Activated T-cell treated with anti-CD3 and anti-CD28 coated beads for 4 hours (primary cell): ENCODE measurements at regions not wholly inside any gene's neighbourhood (a gene's known extent, or its start where the extent isn't known, plus 50 kb on each side); places are given as distances from the start of the nearest gene placed in this dataset.
A peak's percentile ranks its signal among the peaks of the same experiment; 100 is the strongest.
"Not testable (repeated sequence)": the region's sequence is repeated elsewhere in the genome, so short reads cannot be mapped to it uniquely, and the experiment has no call there.

Experiments
- DNase-seq: peaks from one replicate; pipeline ENCODE4 v3.0.0-alpha.2; 2020

DNA sequence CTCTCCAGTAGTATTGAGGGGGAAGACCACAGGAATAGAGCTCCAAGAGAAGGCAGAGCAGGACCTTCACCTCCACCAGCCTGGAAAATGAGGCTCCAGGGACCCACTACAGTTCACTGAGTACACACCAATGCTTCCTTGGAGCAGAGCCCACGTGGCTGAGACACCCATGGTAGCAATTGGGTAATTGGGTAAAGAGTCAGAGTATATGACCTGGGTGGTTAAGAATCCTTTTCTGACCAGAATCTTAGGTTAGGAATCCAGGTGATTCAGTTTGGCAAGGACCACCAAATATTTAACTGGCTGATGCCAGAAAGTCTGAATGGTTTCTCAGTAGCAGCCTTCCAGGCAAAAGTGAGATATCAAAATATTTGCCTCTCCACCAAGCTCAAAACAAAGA lies 107.7 kb downstream of the MDH1 start:
- DNase-seq, result no peak

DNA sequence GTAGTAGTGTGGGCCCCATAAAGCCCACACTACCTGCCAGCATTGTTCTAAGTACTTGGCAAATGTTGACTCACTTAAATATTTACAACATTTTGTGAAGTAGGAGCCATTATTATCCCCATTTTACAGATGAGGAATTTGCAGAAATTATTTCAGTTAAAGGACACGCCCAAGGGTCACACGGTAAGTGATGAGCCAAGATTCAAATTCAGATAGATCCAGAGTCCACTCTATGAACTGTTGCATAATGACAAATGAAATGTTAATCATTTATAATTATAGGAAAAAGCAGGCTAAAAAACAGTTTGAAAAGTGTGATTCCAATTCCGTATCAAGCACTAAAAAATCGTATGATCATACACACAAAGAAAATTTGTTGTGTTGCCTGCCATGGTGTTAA lies 108.4 kb downstream of the MDH1 start:
- no peak for DNase-seq

DNA sequence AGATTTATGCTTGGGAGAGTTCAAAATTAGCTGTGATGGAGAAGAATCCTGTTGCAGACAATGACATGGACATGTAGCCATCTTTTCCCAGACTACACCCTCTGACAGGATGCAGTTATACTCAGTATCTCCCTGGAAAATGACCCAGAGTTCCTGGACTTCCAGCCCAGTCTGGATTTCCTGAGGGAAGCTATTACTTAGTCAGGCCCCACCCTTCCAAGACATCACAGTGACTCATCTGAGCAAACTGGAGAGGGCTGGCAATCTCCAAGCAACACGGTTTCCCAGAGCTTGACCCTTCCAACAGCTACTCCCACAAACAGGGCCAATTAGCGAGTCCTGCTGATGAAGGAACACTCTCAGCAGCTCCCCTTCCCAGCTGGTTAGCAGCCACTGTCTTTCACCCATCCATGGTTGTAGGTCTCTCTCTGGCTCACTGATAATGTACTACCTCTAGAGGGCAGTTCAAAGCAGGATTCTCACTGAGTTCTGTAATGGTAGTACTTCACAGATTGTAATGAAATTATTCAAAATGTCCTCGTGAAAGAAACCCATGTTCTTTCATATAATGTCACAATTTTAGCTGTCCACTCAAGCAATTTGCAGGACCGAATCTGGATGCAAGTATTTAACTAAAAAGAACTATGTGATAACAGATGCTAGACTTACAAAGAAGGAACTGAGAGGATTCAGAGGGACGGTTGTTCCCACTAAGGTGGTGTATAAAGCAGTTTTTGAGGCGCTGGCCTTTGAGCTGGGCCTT lies 110.2 kb downstream of the MDH1 start:
- peak; percentile 1 for DNase-seq

DNA sequence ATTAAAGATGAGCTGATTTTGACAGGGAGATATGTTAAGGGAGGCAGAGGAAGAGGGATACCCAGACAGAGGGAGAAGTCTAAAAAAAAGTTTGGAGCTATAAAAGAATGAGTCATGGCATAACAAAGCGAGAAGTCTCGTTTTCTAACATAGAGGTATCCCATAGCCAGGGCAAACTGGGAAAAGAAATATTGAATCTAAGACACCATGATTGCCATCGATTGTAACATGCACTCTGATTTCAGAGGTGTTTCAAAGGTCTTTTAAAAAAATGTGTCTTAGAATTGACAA lies 110.7 kb downstream of the MDH1 start:
- DNase-seq, result no peak

DNA sequence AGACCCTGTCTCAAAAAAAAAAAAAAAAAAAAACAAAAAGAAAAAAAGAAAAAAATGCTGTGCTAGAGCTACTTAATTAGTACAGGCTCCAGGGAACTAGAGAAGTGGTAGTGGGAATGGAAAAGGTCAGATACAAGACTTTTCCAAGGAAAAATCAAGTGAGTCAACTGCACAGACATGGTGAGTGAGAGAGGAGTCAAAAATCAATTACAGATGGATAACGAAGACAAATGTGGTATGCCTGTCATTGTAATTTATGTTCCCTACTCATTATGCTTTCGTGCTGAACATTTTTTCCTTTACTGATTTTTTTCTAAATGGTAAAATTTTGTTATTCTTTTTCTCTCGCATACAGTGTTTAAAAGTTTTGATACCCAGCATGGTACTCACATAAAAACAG lies 111.5 kb downstream of the MDH1 start:
- no peak for DNase-seq

DNA sequence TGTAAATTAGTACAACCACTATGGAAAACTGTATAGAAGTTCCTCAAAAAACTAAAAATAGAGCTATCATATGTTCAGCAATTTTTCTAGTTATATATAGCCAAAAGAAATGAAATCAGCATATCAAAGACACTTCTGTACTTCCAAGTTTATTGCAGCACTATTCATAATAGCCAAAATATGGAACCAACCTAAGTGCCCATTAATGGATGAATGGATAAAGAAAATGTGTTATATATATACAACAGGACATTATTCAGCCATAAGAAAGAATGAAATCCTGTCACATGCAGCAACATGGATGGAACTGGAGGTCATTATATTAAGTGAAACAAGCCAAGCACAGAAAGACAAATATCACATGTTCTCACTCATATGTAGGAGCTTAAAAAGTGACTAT lies 112.6 kb downstream of the MDH1 start:
- no peak for DNase-seq

DNA sequence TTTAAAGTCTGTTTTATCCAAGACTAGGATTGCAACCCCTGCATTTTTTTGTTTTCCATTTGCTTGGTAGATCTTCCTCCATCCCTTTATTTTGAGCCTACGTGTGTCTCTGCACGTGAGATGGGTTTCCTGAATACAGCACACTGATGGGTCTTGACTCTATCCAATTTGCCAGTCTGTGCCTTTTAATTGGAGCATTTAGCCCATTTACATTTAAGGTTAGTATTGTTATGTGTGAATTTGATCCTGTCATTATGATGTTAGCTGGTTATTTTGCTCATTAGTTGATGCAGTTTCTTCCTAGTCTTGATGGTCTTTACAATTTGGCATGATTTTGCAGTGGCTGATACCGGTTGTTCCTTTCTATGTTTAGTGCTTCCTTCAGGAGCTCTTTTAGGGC lies 117.3 kb downstream of the MDH1 start:
- DNase-seq, result not testable (repeated sequence)

DNA sequence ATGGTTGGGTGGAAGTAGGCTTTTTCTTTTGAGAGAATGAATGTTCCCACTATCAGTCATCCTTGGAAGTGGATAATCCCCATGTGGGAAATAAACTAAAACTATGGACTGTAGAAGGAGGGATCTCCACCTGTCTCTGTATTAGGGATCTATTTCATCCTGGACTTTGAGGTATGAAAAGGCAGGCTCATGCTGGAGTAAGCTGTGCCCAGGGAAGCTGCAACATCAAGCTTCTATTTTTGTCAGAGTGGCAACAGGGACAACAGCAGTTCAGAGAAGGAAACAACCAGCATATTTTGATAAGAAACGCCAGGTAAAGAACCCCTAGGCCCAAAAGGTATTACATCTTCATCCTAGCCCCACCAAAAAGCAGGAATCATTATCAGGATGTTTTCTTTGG lies 122.0 kb downstream of the MDH1 start:
- DNase-seq, result no peak

DNA sequence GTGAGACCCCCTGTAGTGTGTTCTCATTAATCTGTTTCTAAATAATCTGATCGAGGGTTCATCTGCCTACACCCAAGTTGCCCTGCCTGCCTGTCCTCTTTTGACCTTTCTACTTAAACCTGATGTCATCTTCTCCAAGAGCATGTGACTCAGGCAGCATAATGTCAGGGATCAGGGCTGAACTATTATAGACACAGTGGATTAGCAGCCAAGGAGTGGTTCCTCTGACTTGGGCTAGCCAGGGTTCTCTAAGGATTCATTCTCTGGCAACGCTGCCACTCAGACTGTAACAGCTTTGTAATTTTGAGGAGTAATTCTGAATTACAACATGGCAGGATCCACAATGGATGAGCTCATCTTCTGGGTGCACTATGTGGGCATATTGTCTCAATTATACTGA lies 124.0 kb downstream of the MDH1 start:
- DNase-seq, result no peak

DNA sequence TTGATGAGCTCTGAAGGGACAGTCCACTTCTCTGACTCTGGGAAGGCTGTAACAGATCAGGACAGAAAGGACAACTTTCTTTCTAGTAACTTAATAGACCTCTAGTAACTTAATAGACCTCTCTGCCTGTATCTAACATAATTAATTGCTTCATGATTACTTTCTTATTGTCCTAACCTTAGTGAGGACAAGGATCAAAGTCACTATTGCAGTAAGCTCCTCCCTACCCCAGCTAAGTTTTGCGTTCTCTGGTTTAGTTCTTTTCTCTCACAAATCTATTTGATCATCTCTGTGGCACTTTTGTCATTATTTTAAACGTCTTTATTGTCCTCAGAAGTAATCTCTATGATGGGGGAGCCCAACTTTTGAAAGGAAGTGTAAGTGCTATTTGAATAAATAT lies 125.5 kb upstream of the UGP2 start:
- no peak for DNase-seq

DNA sequence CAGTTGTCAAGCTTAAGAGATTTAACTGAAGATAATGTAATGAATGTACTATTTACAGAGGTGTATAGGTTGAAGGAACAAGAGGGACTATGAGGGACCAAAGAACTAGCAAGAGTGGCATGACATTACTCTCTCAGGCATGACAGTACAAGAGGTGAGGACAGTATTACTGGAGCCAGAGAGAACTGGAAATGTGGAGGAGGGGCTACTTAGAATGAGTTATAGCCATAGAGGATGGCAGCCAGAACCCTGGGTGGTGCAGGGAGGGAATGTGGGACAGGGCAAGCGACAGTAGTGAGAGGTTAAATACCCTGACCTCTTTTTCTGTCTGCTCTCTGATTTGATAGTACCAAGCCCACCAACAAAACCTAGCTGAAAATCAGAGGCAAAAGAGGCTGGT lies 122.6 kb upstream of the UGP2 start:
- no peak for DNase-seq

DNA sequence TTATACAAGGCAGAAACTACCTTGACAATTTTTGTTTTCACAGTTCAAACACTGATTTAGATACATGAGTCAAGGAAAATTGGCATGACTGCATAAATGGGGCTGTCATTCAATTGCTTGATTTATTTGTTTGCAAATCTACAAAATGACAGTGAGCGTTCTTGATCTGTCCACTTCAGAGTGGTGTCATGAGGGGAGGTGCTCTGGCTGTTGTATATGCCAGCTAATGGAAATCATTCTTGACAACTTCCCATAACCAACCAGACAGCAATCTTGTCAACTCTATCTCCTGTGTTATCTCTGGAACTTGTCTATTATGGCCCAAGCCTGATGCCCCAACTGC lies 120.6 kb upstream of the UGP2 start:
- no peak for DNase-seq

DNA sequence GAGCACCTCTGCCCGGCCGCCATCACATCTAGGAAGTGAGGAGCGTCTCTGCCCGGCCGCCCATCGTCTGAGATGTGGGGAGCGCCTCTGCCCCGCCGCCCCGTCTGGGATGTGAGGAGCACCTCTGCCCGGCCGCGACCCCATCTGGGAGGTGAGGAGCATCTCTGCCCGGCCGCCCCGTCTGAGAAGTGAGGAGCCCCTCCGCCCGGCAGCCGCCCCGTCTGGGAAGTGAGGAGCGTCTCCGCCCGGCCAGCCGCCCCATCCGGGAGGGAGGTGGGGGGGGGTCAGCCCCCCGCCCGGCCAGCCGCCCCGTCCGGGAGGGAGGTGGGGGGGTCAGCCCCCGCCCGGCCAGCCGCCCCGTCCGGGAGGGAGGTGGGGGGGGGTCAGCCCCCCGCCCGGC lies 119.4 kb upstream of the UGP2 start:
- not testable (repeated sequence) for DNase-seq

DNA sequence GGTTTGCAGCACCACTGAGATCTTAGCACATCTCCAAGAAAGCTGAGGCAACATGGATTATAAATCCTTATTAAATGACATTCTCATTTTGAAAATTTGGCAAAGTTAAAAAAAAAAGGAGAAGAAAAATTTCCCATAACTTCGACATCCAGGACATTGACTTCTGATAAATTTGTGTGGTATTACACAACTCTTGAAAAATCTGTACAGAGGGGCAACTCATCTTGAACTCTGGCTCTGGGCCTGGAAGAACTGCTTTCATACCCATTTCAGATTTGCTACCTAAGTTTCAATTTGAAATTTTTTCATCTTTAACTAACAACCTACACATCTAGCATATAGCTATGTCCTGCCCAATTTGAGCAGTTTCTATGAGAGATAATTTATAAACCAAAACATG lies 118.0 kb upstream of the UGP2 start:
- DNase-seq, result no peak

DNA sequence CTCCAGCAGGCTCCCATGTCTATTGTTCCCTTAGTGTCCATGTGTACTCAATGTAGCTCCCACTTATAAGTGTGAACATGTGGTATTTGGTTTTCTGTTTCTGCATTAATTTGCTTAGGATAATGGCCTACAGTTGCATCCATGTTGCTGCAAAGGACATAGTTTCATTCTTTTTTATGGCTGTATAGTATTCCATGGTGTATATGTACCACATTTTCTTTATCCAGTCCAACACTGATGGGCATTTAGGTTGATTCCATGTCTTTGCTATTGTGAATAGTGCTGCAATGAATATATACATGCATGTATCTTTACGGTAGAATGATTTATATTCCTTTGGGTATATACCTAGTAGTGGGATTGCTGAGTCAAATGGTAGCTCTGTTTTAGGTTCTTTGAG lies 116.5 kb upstream of the UGP2 start:
- DNase-seq, result not testable (repeated sequence)

DNA sequence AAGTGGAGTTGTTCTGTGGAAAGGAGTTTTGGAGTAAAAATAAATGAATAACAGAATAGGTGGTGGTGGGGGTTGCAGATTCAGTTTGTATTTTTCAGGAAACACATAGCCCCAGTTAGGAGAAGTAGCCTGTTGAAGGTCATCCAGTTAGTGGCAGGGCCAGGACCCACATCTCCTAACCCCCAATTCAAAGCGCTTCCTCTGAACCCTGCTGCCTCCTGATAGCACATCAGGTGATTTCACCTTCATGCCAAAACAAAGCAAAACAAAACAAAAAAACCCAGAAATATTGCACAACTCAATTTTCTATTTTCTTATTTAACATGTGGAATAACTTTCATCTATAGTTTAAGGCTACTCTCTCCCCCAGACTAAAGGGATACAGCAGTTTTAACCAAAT lies 112.3 kb upstream of the UGP2 start:
- DNase-seq, result no peak

DNA sequence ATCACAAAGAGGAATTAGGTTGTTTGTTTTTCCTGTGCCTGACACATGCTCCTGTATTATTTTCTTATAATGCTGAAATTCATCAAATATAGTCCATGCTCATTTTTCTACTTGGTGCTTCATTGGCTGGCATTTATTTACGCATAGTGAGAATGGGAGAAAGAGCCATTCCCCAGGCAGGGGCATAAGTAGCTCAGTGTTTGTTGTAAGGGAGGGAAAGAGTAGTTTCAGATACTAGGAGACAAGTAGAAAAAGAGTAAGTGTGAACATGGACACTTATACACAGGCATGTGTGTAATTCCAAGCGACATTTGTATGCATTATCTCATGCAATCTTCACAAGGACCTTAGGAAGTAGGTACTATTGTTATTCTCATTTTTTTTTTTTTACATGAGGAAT lies 111.9 kb upstream of the UGP2 start:
- DNase-seq, result no peak

DNA sequence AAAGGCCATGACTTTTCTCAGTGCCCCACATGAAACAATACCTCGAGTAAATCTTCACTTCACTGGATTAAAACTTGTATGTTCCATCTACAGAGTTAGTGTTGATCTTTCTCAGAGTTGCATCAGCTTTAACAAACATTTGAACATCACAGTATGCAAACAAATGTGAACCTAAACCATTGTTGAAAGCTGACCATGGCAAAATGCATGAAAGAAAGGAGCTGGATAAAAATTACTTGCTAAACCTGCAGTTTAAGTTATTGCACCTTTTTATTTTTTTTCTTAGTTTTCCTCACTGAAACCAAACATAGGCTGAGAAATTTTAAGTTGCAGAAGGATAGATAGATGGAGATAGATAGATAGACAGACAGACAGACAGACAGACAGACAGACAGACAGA lies 107.2 kb upstream of the UGP2 start:
- DNase-seq, result no peak

DNA sequence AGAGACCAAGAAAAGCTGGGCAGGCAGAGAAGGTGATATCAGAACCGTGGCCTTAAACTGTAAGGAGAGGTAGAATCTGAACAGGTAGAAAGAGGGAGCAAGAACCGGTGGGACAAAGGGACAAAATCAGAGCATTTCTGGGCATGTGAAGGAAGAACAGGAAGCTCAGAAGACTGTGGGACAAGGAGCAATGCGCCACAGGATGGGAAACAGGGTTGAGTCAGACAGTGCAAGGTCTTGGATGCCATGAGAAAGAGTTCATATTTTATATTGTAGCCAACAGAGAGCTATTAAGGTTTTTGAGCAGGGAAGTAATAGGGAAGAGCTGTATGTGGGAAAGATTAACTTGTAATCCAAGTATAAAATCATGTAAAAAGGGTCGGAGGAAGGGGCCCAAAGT lies 106.4 kb upstream of the UGP2 start:
- DNase-seq, result no peak

DNA sequence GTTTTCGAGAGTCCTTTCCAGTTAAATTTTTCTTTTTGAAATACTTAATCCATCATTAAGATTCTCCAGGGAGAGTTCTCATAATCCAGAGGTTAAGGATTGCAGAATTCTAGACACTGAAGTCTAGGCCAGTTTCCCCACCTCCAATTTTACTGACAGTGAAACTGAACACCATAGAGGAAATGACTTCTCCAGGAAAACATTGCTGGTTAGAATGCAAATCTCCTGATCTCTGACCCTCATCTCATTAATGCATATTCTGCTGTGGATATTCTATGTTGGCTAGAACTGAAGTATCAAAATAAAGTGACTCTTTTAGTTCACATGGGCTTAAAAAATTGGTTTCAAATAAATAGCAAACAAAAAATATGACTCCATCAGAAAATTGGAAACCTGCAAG lies 105.8 kb upstream of the UGP2 start:
- DNase-seq, result no peak

DNA sequence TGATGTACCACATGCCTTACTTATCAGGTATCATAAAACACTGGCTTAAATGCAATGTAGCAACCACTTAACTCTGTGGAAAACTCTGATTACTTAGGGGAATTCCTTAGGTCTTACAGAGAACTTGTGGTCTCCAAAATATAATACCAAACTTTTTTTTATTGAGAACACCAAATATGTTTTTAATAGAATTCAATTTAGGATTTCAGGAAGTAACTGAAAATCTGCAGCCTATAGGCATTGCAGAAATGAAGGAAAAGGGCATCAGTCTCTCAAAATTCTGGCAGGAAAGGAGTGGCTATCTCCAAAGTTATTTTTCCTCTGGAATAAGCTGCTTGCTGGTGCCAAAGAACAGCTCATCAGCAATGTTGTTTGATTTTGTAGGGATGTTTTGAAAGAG lies 105.3 kb upstream of the UGP2 start:
- no peak for DNase-seq

DNA sequence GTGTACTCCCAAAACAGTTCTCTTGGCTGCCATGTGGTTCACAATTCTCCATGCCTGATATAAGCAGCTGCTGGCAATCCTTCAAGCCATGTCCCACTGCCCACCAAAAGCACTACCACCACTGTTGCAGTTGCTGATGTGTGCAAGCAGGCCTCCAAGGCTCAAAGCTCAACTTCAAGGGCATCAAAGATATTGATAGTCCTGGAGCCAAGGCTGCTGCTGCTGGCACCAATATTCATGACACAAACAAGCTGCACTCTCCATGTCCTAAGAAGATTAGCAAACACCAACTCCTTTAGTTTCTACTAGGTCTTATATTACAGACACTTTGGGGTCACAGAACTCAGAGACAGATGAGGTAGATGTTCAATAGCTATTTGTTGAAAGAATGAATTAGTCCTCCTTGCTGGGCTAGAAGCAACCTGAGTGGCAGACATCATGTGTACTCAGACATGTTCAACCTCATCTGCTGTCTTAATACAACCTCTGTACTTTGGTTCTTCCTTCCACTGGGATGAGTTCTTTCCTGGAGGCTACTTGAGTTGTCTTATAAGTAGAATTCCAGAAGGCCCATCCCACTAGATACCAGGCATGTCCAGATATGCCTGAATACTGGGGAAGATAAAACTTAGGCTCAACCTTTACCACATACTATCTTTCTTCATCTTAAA lies 104.5 kb upstream of the UGP2 start:
- DNase-seq, result no peak

DNA sequence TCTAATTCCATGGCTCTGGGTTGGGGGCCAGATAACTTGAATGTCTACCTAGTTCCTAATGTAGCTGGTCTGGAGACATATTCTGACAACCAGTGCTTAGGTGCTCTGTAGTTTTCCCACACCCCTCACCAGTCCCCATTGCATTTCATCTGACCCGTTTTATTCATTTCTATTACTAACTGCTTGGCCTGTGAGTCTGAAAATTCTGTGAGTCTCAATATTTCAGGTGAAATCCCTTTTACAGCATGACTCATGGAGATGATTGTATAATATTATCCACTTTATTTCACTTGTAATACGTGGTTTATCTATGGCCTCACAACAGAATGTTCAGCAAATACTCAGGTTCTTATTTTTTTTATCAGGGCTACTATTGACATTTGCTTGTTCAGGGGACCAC lies 103.7 kb upstream of the UGP2 start:
- no peak for DNase-seq

DNA sequence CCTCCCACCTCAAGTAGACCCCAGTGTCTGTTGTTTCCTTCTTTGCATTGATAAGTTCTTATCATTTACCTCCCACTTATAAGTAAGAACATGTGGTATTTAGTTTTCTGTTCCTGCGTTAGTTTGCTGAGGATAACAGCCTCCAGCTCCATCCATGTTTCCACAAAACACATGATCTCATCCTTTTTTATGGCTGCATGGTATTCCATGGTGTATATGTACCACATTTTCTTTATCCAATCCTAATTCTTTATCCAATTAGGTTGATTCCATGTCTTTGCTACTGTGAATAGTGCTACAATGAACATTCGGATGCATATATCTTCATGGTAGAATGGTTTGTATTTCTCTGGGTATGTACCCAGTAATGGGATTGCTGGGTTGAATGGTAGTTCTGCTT lies 102.5 kb upstream of the UGP2 start:
- DNase-seq, result not testable (repeated sequence)

DNA sequence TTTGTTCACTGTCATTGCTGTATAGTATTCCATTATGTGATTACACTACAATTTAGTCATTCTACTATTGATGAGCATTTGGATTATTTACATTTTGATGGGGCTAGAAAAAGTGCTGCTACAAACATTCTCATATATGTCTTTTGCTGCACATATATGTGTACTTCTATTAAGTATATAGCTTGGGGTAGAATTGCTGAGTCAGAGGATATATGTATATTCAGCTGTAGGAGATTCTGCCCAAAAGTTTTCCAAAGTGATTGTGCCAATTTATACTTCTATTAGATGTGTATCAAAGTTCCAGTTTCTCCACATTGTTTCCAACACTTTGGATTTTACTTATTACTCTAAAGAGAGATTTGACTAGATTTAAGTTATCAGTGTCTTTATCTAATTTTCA lies 101.7 kb upstream of the UGP2 start:
- no peak for DNase-seq
